Kidney (tissue), 13 donors: ENCODE measurements at regions not wholly inside any gene's neighbourhood (a gene's known extent, or its start where the extent isn't known, plus 50 kb on each side); places are given as distances from the start of the nearest gene placed in this dataset.

Experiments
- DNase-seq, 5 donors: peaks; one replicate each; pipeline ENCODE4 v3.0.0-alpha.2; 2013 to 2020
- FAIRE-seq: peaks from 2 replicates; lab custom pipeline; 2012; peaks lifted over from hg19 to GRCh38; lab: Jason Lieb, UNC
- H3K27ac ChIP-seq, 2 donors: one replicate each; pipeline ENCODE4 v1.7.0; 2013; ENCODE audit warnings: low read depth in 2 of 2, low read length in 2 of 2, inconsistent platforms in 1 of 2
- H3K27me3 ChIP-seq: one replicate; pipeline ENCODE4 v1.7.1; 2013; ENCODE audit warnings: low read length, inconsistent platforms; ENCODE audit not compliant: control insufficient read depth, insufficient read depth
- H3K36me3 ChIP-seq, 3 donors: one replicate each; pipeline versions ENCODE4 v1.7.0 to v1.7.1; 2013; ENCODE audit warnings: low read length in 3 of 3, control low read depth in 1 of 3, inconsistent platforms in 1 of 3; ENCODE audit not compliant: insufficient read depth in 3 of 3, control insufficient read depth in 2 of 3
- H3K4me1 ChIP-seq, 3 donors: one replicate each; pipeline versions ENCODE4 v1.7.0 to v1.7.1; 2013; ENCODE audit warnings: low read length in 3 of 3, inconsistent platforms in 1 of 3, low read depth in 1 of 3; ENCODE audit not compliant: control insufficient read depth in 2 of 3, insufficient read depth in 2 of 3
- H3K4me3 ChIP-seq, 3 donors: one replicate each; pipeline versions ENCODE4 v1.7.0 to v1.8.1; 2013; ENCODE audit warnings: low read length in 3 of 3, control low read depth in 1 of 3, inconsistent platforms in 1 of 3
- H3K9ac ChIP-seq, 3 donors: one replicate each; pipeline versions ENCODE4 v1.7.0 to v1.7.1; 2013; ENCODE audit warnings: low read length in 3 of 3, control low read depth in 1 of 3, inconsistent platforms in 1 of 3
- H3K9me3 ChIP-seq, 3 donors: one replicate each; pipeline versions ENCODE4 v1.7.0 to v1.7.1; 2013; ENCODE audit warnings: low read length in 3 of 3, control low read depth in 1 of 3, inconsistent platforms in 1 of 3; ENCODE audit not compliant: control insufficient read depth in 2 of 3, insufficient read depth in 1 of 3
- CTCF ChIP-seq: IDR thresholded peaks from 3 replicates; pipeline ENCODE4 v1.5.1; 2012; ENCODE audit warnings: mild to moderate bottlenecking, moderate library complexity, borderline replicate concordance; ENCODE audit not compliant: insufficient read depth; ENCODE audit errors: extremely low read depth
- intact Hi-C: fragments of 100-400 bp; cut with DNase I; formaldehyde crosslinking; loops from one replicate; pipeline ENCODE4 v1.11.1; 2022
- donor health status: control.
- donor health status: control.
- donor health status: control.
- donor health status: control.
- donor health status: control.
- donor health status: DM: yes; HTN: yes; CAD: no.
- donor health status: Normal renal cell carcinoma (clear cell type).

GRCh38 chr18:27695503-27695902 lies 481.4 kb downstream of the CDH2 start:
- intact Hi-C loops, result no loop called here
- no peaks in the 10 kb centered on the region for H3K27me3 ChIP-seq
- no peak for FAIRE-seq
- no peaks in the 10 kb centered on the region for H3K36me3 ChIP-seq
- no peak for TF ChIP-seq CTCF
- peak in 1 of 5 donors; percentile 16 for DNase-seq
- H3K27ac ChIP-seq, result no peak overlapping the region
- no peaks in the 10 kb centered on the region for H3K4me1 ChIP-seq
- no peak overlapping the region for H3K9ac ChIP-seq
- H3K9me3 ChIP-seq, result no peaks in the 10 kb centered on the region
- H3K4me3 ChIP-seq, result no peak overlapping the region

GRCh38 chr18:27695052-27695451 lies 481.9 kb downstream of the CDH2 start:
- FAIRE-seq (no peak), DNase-seq (no peak)
- intact Hi-C loops, result no loop called here
- H3K4me3 ChIP-seq, result no peak overlapping the region
- no peak overlapping the region for H3K9ac ChIP-seq
- H3K27ac ChIP-seq, result no peak overlapping the region
- H3K36me3 ChIP-seq, result no peaks in the 10 kb centered on the region
- TF ChIP-seq CTCF, result no peak
- H3K4me1 ChIP-seq, result no peaks in the 10 kb centered on the region
- H3K9me3 ChIP-seq, result no peaks in the 10 kb centered on the region
- no peaks in the 10 kb centered on the region for H3K27me3 ChIP-seq

- intact Hi-C loops, result no loop called here
Measured at GRCh38 chr18:27688581-27688980, 488.3 kb downstream of the CDH2 start.

More at GRCh38 chr18:27688581-27688980, 488.3 kb downstream of the CDH2 start:
- no peak for DNase-seq
- TF ChIP-seq CTCF, result no peak
- no peak overlapping the region for H3K27ac ChIP-seq
- H3K4me3 ChIP-seq, result no peak overlapping the region
- H3K4me1 ChIP-seq, result no peaks in the 10 kb centered on the region
- FAIRE-seq, result peak; percentile 32
- H3K9me3 ChIP-seq, result peaks cover 0 to 3% (median 0%) of the 10 kb centered on the region in 3 donors
- H3K27me3 ChIP-seq, result no peaks in the 10 kb centered on the region
- H3K36me3 ChIP-seq, result no peaks in the 10 kb centered on the region
- no peak overlapping the region for H3K9ac ChIP-seq
